ENCODE measurements at regions not wholly inside any gene's neighbourhood (a gene's known extent, or its start where the extent isn't known, plus 50 kb on each side); places are given as distances from the start of the nearest gene placed in this dataset.

- WGBS, result 75% methylated on average over 7 of the region's 7 CpGs
- Histone ChIP-seq H3K27ac (no peak overlapping the region), H3K9me3 (no peaks in the 10 kb centered on the region), H3K4me3 (no peak overlapping the region), H3K36me3 (no peaks in the 10 kb centered on the region), H3K27me3 (replicated peaks; ENCODE audit: insufficient read depth) (no peaks in the 10 kb centered on the region), H3K4me1 (replicated peaks) (no peaks in the 10 kb centered on the region)
- no peak for DNase-seq (ENCODE audit: low spot score)
- no peak for TF ChIP-seq POLR2AphosphoS5 (IDR thresholded peaks at IDR 0.05)
- TF ChIP-seq, protein P1, sequence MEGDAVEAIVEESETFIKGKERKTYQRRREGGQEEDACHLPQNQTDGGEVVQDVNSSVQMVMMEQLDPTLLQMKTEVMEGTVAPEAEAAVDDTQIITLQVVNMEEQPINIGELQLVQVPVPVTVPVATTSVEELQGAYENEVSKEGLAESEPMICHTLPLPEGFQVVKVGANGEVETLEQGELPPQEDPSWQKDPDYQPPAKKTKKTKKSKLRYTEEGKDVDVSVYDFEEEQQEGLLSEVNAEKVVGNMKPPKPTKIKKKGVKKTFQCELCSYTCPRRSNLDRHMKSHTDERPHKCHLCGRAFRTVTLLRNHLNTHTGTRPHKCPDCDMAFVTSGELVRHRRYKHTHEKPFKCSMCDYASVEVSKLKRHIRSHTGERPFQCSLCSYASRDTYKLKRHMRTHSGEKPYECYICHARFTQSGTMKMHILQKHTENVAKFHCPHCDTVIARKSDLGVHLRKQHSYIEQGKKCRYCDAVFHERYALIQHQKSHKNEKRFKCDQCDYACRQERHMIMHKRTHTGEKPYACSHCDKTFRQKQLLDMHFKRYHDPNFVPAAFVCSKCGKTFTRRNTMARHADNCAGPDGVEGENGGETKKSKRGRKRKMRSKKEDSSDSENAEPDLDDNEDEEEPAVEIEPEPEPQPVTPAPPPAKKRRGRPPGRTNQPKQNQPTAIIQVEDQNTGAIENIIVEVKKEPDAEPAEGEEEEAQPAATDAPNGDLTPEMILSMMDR (IDR thresholded peaks at IDR 0.05), result no peak
- TF ChIP-seq POLR2A (IDR thresholded peaks at IDR 0.05), result no peak
- intact Hi-C loops (cut with DNase I), result no loop called here
Measured at GRCh38 chr10:56298941-56299340, 62.1 kb downstream of the ZWINT start.

- H3K4me3 ChIP-seq, result no peak overlapping the region
- H3K27me3 ChIP-seq (replicated peaks; ENCODE audit: insufficient read depth), result no peaks in the 10 kb centered on the region
- H3K9me3 ChIP-seq, result no peaks in the 10 kb centered on the region
- WGBS, result 56% methylated on average over 1 of the region's 1 CpG
- TF ChIP-seq, protein P1 (IDR thresholded peaks at IDR 0.05), result no peak
- no peak for TF ChIP-seq POLR2AphosphoS5 (IDR thresholded peaks at IDR 0.05)
- no peak for DNase-seq (ENCODE audit: low spot score)
- intact Hi-C loops (cut with DNase I), result no loop called here
- no peaks in the 10 kb centered on the region for H3K36me3 ChIP-seq
- no peak overlapping the region for H3K27ac ChIP-seq
- H3K4me1 ChIP-seq (replicated peaks), result no peaks in the 10 kb centered on the region
Measured at GRCh38 chr10:56296618-56297017, 64.4 kb downstream of the ZWINT start.

DNA sequence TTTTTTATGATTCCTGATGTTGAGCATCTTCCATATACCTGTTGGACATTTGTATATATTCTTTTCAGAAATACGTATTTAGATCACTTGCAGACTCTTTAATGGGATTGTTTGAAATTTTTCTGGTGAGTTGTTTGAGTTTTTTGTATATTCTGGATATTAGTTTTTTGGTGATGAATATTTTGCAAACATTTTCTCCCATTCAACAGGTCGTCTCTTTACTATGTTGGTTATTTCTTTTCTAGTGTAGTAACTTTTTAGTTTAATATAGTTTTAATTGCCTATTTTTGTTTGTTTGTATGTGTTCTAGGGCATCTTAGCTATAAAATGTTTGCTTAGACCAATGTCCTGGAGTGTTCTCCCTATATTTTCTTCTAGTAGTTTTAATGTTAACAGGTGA is 72.7 kb downstream of the ZWINT start:
- H3K36me3 ChIP-seq, result no peaks in the 10 kb centered on the region
- H3K9me3 ChIP-seq, result no peaks in the 10 kb centered on the region
- intact Hi-C loops (cut with DNase I), result no loop called here
- H3K4me1 ChIP-seq (replicated peaks), result no peaks in the 10 kb centered on the region
- H3K4me3 ChIP-seq, result no peak overlapping the region
- no peak for TF ChIP-seq POLR2AphosphoS5 (IDR thresholded peaks at IDR 0.05)
- TF ChIP-seq, protein P1 (IDR thresholded peaks at IDR 0.05), result no peak
- TF ChIP-seq POLR2A (IDR thresholded peaks at IDR 0.05), result no peak
- DNase-seq (ENCODE audit: low spot score), result no peak
- no peak overlapping the region for H3K27ac ChIP-seq
- H3K27me3 ChIP-seq (replicated peaks; ENCODE audit: insufficient read depth), result no peaks in the 10 kb centered on the region
- WGBS, result 76% methylated on average over 2 of the region's 2 CpGs

DNA sequence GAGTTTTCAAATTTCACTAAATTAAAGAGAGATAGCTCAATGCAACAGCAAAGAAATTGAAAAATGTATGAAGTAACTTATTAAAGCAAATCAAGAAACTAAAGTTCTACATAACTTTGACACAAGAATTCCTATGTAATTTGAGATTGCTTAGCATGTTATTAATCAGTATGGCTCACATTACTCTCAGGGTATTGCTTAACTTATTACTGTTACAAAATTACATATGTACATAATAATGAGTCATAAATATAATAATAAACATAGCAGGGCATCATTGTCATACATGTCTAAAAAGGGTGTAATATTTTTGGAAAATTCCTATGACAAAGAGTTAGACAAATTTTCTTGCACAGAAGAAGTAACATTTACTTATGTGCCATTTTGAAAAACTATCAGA is 75.0 kb downstream of the ZWINT start:
- Histone ChIP-seq H3K9me3 (no peaks in the 10 kb centered on the region), H3K36me3 (no peaks in the 10 kb centered on the region), H3K27me3 (replicated peaks; ENCODE audit: insufficient read depth) (no peaks in the 10 kb centered on the region), H3K4me3 (no peak overlapping the region), H3K27ac (no peak overlapping the region), H3K4me1 (replicated peaks) (no peaks in the 10 kb centered on the region)
- intact Hi-C loops (cut with DNase I), result no loop called here
- no peak for DNase-seq (ENCODE audit: low spot score)
- TF ChIP-seq, protein P1 (IDR thresholded peaks at IDR 0.05), result no peak
- no peak for TF ChIP-seq POLR2A (IDR thresholded peaks at IDR 0.05)
- no peak for TF ChIP-seq POLR2AphosphoS5 (IDR thresholded peaks at IDR 0.05)

- TF ChIP-seq, protein P1 (IDR thresholded peaks at IDR 0.05), result no peak
- TF ChIP-seq POLR2A (IDR thresholded peaks at IDR 0.05), result no peak
- no peak for TF ChIP-seq POLR2AphosphoS5 (IDR thresholded peaks at IDR 0.05)
- no peaks in the 10 kb centered on the region for H3K4me1 ChIP-seq (replicated peaks)
- H3K27ac ChIP-seq, result no peak overlapping the region
- DNase-seq (ENCODE audit: low spot score), result no peak
- H3K36me3 ChIP-seq, result no peaks in the 10 kb centered on the region
- H3K4me3 ChIP-seq, result no peak overlapping the region
- intact Hi-C loops (cut with DNase I), result no loop called here
- H3K27me3 ChIP-seq (replicated peaks; ENCODE audit: insufficient read depth), result no peaks in the 10 kb centered on the region
- no peaks in the 10 kb centered on the region for H3K9me3 ChIP-seq
Measured at GRCh38 chr10:56279270-56279669, 81.8 kb downstream of the ZWINT start.

Data from prostate gland (tissue), 2 donors.